ENCODE measurements at regions not wholly inside any gene's neighbourhood (a gene's known extent, or its start where the extent isn't known, plus 50 kb on each side); places are given as distances from the start of the nearest gene placed in this dataset.
A peak's percentile ranks its signal among the peaks of the same experiment; 100 is the strongest.

GRCh38 chr13:50079655-50080202 lies 64.5 kb downstream of the KCNRG start:
- no peak for TF ChIP-seq CTCF (IDR thresholded peaks at IDR 0.05)
- Histone ChIP-seq H3K27ac (peak overlapping the region in 6 of 10 donors; percentile 75 to 91 (median 78)), H3K4me1 (peaks cover 0 to 89% (median 34%) of the 10 kb centered on the region in 9 donors), H3K9me3 (no peaks in the 10 kb centered on the region), H3K4me3 (peak overlapping the region in 9 of 10 donors; percentile 54 to 82 (median 72)), H3K27me3 (peaks cover 0 to 5% (median 0%) of the 10 kb centered on the region in 7 donors), H3K36me3 (no peaks in the 10 kb centered on the region)
- intact Hi-C loops (cut with DNase I), result loop anchor here (2.0 to 10.0 kb wide), 16 partner anchors 43 to 835 kb away; partner anchors contain the start of gene TRIM13 (in 5 of the 10)
- ATAC-seq, result no peak
- 14 to 27% methylated on average over 12 of the region's 12 CpGs for WGBS, 2 donors
- DNase-seq, result no peak

DNA sequence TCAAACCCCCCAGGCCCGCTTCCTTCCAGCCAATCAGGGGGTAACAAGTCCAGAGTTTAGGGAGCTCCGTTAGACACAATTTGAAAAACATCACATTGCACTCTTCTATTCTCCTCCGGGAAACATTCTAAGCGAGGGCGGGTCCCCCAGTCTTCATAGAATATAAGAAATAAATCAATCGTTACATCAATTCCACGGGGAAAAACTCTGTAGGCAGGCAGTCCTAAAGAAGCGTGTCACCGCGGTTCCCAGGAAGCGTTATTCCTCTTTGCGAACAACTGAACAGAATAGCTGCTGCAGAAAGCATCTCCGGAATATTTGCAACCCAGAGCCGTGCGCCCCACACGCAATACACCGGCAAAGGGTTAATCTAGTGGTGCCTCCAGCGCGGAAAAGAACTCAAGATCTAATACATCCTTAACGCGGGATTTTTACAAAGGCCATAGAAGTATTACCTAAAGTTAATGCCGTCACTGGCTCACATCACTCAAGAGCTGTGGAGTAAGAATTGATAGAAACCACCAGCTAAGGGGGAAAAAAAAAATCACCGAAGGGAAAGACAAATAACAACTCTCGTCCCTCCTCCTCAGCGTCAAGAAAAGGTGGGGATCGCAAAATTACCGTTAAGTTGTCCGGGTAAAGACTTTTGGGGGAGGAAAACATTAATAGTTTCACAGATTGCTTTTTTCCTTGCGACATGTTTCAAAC lies 65.1 kb downstream of the KCNRG start:
- intact Hi-C loops (cut with DNase I), result loop anchor here (2.0 to 10.0 kb wide), 16 partner anchors 42 to 834 kb away; partner anchors contain the start of gene TRIM13 (in 5 of the 10)
- DNase-seq (no peak), ATAC-seq (no peak)
- Histone ChIP-seq H3K4me3 (peak overlapping the region; percentile 42 to 82 (median 70)), H3K27ac (peak overlapping the region in 9 of 10 donors; percentile 30 to 91 (median 77)), H3K9me3 (no peaks in the 10 kb centered on the region), H3K27me3 (peaks cover 0 to 5% (median 0%) of the 10 kb centered on the region in 7 donors), H3K36me3 (no peaks in the 10 kb centered on the region), H3K4me1 (peaks cover 0 to 89% (median 33%) of the 10 kb centered on the region in 9 donors)
- 1 to 2% methylated on average over 29 of the region's 29 CpGs for WGBS, 2 donors
- no peak for TF ChIP-seq CTCF (IDR thresholded peaks at IDR 0.05)

DNA sequence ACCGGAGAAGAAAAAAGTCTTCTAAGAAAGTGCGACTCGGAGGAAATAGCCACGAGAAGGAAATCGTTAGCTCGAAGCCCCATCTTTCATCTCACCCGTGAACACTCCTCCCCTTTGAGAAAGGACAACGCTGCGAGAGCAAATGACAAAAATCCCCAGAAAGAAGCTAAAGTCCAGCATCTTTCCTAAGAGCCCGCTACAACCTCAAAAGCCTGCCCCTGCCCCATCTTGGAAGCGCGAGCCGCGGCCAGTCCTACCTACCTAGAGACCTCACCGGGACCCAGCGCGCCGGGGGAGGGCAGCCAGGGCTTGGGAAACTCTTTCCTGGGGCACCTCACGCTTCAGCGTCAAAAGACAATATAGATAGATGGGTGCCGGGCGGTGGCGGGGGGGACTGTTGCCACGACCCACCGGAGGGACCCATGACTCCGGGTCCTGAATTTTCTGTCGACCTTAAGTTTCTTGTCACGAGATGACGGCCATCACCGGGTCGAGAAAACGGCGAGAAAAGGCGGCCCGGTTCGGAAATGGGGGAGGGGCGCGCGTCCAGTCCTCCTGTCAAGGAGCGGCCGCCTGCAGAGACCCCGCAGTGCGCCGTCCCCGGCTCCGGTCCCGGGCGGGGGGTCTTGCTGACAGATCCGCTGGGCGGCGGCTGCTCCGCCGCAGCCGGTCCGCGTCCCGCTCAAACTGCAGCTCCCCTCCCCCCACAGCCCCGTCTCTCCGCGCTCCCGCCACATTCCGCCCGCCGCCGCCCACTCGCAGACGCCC lies 65.9 kb downstream of the KCNRG start:
- TF ChIP-seq CTCF (IDR thresholded peaks at IDR 0.05), result no peak
- peaks cover 0 to 86% (median 30%) of the 10 kb centered on the region in 9 donors for H3K4me1 ChIP-seq
- no peaks in the 10 kb centered on the region for H3K36me3 ChIP-seq
- intact Hi-C loops (cut with DNase I), result loop anchor here (1.0 to 10.0 kb wide), 17 partner anchors 41 to 834 kb away; partner anchors contain the start of gene TRIM13 (in 5 of the 10)
- peak overlapping the region; percentile 30 to 91 (median 76) for H3K27ac ChIP-seq
- DNase-seq (peak; percentile 41 to 56), ATAC-seq (peak; percentile 18 to 66 (median 38))
- no peaks in the 10 kb centered on the region for H3K9me3 ChIP-seq
- peaks cover 0 to 5% (median 0%) of the 10 kb centered on the region in 7 donors for H3K27me3 ChIP-seq
- peak overlapping the region; percentile 42 to 82 (median 70) for H3K4me3 ChIP-seq
- 0 to 1% methylated on average over 66 of the region's 67 CpGs for WGBS, 2 donors
